ENCODE measurements at regions not wholly inside any gene's neighbourhood (a gene's known extent, or its start where the extent isn't known, plus 50 kb on each side); places are given as distances from the start of the nearest gene placed in this dataset.

DNA sequence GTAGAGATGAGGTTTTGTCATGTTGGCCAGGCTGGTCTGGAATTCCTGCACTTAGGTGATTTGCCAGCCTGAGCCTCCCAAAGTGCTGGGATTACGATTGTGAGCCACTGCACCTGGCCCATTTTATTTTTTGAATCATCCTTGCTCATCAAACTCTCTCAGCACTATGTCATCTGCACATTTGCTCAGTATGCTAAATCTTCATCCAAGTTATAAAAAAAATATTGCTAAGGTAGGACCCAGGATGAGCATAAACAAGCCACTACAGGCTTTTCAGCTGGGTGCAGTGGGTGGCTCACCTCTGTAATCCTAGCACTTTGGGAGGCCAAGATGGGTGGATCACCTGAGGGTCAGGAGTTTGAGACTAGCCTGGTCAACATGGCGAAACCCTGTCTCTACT lies 510.1 kb upstream of the LARGE1 start:
- no peak for DNase-seq (ENCODE audit: low read depth)

- DNase-seq (ENCODE audit: low read depth), result no peak
Measured at GRCh38 chr22:34434371-34434770, 514.1 kb upstream of the LARGE1 start.

- no peak for DNase-seq (ENCODE audit: low read depth)
Measured at GRCh38 chr22:34437140-34437539, 516.9 kb upstream of the LARGE1 start.

GRCh38 chr22:34454598-34454997 lies 534.3 kb upstream of the LARGE1 start:
- no peak for DNase-seq (ENCODE audit: low read depth)

DNA sequence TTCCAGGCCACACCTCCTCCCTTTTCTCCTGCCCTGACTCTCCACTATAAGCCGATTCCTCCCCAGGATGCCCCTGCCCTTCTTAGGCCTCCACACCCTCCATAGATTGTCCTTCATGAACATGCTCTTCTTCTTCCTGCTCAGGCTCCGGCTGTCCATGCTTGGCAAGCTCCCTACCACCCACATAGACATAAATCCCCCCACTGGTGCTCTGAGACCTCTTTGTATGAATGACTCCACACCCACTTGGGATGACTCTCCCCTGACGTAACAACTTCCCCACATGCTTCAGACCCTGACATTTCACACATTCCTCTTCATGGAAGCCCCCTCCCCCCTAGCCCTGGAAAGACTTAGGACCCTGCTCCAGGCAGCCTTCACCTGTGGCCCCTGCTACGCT lies 542.5 kb upstream of the LARGE1 start:
- no peak for DNase-seq (ENCODE audit: low read depth)

- DNase-seq (ENCODE audit: low read depth), result no peak
Measured at GRCh38 chr22:34475886-34476285, 555.6 kb upstream of the LARGE1 start.

DNA sequence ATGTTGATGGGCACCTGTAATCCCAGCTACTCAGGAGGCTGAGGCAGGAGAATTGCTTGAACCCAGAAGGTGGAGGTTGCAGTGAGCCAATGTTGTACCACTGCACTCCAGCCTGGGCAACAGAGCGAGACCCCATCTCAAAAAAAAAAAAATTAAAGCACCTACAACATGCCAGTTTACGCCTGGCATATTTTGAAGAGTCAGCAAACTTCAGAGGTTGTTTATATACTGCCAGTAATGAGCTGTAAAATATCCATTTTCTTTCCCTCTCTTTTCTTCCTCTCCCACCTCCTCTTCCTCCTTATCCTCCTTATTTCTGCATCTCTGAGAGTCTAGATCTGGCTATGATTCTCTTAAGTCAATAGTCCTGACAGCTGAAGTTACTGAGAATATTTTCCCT lies 556.5 kb upstream of the LARGE1 start:
- DNase-seq (ENCODE audit: low read depth), result no peak

- DNase-seq (ENCODE audit: low read depth), result no peak
Measured at GRCh38 chr22:34481090-34481489, 560.8 kb upstream of the LARGE1 start.

- no peak for DNase-seq (ENCODE audit: low read depth)
Measured at GRCh38 chr22:34486381-34486780, 566.1 kb upstream of the LARGE1 start.

GRCh38 chr22:34489861-34490260 lies 569.6 kb upstream of the LARGE1 start:
- no peak for DNase-seq (ENCODE audit: low read depth)

GRCh38 chr22:34490886-34491285 lies 570.6 kb upstream of the LARGE1 start:
- DNase-seq (ENCODE audit: low read depth), result no peak

GRCh38 chr22:34493486-34493885 lies 572.5 kb upstream of the ISX start:
- DNase-seq (ENCODE audit: low read depth), result no peak

GRCh38 chr22:34501366-34501965 lies 564.5 kb upstream of the ISX start:
- no peak for DNase-seq (ENCODE audit: low read depth)

DNA sequence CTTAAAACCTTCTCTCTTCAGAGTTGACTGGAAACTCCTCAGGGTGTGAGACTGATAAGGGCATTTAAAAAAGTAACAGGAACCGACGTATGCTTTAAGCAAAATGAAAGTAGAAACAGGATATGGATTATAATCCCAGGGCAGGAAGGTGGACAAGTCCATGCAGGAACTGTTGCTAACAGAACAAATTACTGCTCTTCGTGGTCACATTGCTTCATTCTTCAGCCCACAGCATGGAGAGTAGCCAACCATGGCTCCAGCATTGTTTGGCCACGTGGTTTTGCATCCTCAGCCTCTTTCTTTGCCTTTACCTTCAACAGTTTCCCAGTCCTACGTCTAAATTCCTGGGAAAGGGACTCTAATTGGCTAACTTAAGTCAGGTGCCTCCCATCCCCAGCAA lies 563.1 kb upstream of the ISX start:
- no peak for DNase-seq (ENCODE audit: low read depth)

DNA sequence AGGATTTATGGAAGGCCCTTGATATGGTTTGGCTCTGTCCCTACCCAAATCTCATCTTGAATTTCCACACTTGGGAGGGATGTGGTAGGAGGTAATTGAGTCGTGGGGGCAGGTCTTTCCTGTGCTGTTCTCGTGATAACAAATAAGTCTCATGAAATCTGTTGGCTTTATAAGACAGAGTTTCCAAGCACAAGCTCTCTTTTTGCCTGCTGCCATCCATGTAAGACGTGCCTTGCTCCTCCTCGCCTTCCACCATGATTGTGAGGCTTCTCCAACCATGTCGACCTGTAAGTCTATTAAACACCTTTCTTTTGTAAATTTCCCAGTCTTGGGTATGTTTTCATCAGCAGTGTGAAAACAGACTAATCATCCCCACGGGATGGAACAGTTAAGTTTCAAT lies 557.2 kb upstream of the ISX start:
- no peak for DNase-seq (ENCODE audit: low read depth)

GRCh38 chr22:34526681-34527080 lies 539.3 kb upstream of the ISX start:
- no peak for DNase-seq (ENCODE audit: low read depth)

GRCh38 chr22:34534101-34534500 lies 531.9 kb upstream of the ISX start:
- no peak for DNase-seq (ENCODE audit: low read depth)

DNA sequence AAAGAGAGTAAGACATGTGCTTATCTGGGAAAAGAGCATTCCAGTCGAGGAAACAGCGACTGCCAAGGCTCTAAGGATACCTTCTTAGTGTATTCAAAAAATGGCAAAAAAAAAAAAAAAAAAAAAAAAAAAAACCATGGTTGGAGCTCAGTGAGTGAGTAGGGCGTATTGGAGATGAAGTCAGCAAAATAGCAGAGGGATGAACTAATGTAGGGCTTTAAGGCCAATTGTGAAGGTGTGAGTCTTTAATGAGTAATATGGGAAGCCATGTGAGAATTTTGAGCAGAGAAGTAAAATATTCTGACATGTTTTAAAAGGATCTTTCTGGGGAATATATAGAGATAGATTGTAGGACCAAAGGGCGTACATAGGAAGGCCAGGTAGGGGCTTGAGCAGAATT lies 498.6 kb upstream of the ISX start:
- no peak for DNase-seq (ENCODE audit: low read depth)

DNA sequence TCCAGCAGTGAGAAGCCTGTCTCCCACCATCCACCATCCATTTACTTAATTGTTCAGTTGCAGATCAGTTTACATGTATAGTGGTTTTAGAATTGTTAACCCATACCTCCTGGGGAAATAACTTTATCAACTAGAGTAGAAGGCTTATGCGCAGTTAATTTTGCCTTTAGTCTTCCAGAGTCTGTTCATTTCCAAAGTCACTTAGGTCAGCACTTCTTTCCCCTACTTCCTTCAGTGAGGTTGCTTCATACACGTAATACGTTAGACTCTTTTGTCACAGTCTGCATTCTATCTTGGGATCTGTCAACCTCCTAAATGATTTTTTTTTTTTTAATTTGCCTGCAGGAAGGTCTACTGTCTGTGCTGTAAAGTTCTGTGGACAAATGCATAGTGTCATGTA lies 495.6 kb upstream of the ISX start:
- no peak for DNase-seq (ENCODE audit: low read depth)

DNA sequence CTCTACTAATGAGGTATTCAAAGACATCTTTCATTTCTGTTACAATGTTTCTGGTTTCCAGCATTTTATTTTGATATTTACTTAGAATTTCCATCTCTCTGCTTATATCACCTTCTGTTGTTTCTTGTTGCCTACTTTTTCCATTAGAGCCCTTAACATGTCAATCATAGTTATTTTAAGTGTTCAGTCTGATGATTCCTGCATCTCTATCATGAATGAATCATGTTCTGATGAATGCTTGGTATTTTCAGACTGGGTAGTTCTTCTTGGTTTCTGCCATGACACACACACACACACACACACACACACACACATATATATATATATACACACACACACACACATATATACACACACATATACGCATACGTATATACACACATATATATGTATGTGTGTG lies 486.4 kb upstream of the ISX start:
- no peak for DNase-seq (ENCODE audit: low read depth)

GRCh38 chr22:34587357-34588356 lies 478.3 kb upstream of the ISX start:
- no peak for DNase-seq (ENCODE audit: low read depth)

- no peak for DNase-seq (ENCODE audit: low read depth)
Measured at GRCh38 chr22:34588871-34589545, 476.9 kb upstream of the ISX start.

GRCh38 chr22:34592123-34592740 lies 473.7 kb upstream of the ISX start:
- DNase-seq (ENCODE audit: low read depth), result no peak
